Activated CD8-positive, alpha-beta T cell treated with anti-CD3 and anti-CD28 coated beads for 36 hours (primary cell): ENCODE measurements at regions not wholly inside any gene's neighbourhood (a gene's known extent, or its start where the extent isn't known, plus 50 kb on each side); places are given as distances from the start of the nearest gene placed in this dataset.

ENCODE experiments used
- ATAC-seq: fragments of 200-7000 bp; cut with Tn5 transposase; one replicate; pipeline ENCODE4 v1.10.0; 2021; ENCODE audit warnings: mild to moderate bottlenecking, moderate library complexity
- CTCF ChIA-PET: fragments of 350-600 bp; sonication (Branson Sonifier 250); formaldehyde crosslinking; loops from one replicate; lab custom pipeline; 2021; ENCODE audit warnings: antibody characterized with exemption; lab: Charles Lee
- POLR2A ChIA-PET: fragments of 350-600 bp; sonication (Branson Sonifier 250); formaldehyde crosslinking; loops from one replicate; lab custom pipeline; 2021; ENCODE audit warnings: antibody characterized with exemption; lab: Charles Lee
- DNase-seq: peaks from one replicate; pipeline ENCODE4 v3.0.0-alpha.2; 2020
- H3K27ac Mint-ChIP-seq: one replicate; pipeline ENCODE4 v1.8.0; 2021; ENCODE audit warnings: mild to moderate bottlenecking, mixed read lengths
- H3K27me3 Mint-ChIP-seq: one replicate; pipeline ENCODE4 v1.8.0; 2021; ENCODE audit warnings: mixed read lengths
- H3K36me3 Mint-ChIP-seq: one replicate; pipeline ENCODE4 v1.8.0; 2021; ENCODE audit warnings: low read depth, mixed read lengths
- H3K4me1 Mint-ChIP-seq: one replicate; pipeline ENCODE4 v1.8.0; 2021; ENCODE audit warnings: low read depth, mixed read lengths
- H3K4me3 Mint-ChIP-seq: one replicate; pipeline ENCODE4 v1.8.0; 2021; ENCODE audit warnings: mild to moderate bottlenecking, moderate library complexity, mixed read lengths
- H3K9me3 Mint-ChIP-seq: one replicate; pipeline ENCODE4 v1.8.0; 2021; ENCODE audit warnings: mixed read lengths
- intact Hi-C: fragments of 100-400 bp; cut with micrococcal nuclease; formaldehyde crosslinking; loops from one replicate; pipeline ENCODE4 v1.10.0; 2022
- TF ChIP-seq, protein P1 (sequence below): fragments of 200-600 bp; IDR thresholded peaks from one replicate; pipeline ENCODE4 v1.8.0; 2022; ENCODE audit warnings: antibody characterized with exemption, mild to moderate bottlenecking

GRCh38 chr14:58923751-58924405, 264.6 kb upstream of the DAAM1 start:
- H3K36me3 Mint-ChIP-seq = no peaks in the 10 kb centered on the region

GRCh38 chr14:58941629-58942028, 246.8 kb upstream of the DAAM1 start:
- intact Hi-C loops = no loop called here
- Mint-ChIP-seq H3K27ac (no peak overlapping the region), H3K4me3 (no peak overlapping the region), H3K36me3 (no peaks in the 10 kb centered on the region), H3K9me3 (peaks cover 3% of the 10 kb centered on the region), H3K4me1 (no peaks in the 10 kb centered on the region), H3K27me3 (no peaks in the 10 kb centered on the region)
- TF ChIP-seq, protein P1, sequence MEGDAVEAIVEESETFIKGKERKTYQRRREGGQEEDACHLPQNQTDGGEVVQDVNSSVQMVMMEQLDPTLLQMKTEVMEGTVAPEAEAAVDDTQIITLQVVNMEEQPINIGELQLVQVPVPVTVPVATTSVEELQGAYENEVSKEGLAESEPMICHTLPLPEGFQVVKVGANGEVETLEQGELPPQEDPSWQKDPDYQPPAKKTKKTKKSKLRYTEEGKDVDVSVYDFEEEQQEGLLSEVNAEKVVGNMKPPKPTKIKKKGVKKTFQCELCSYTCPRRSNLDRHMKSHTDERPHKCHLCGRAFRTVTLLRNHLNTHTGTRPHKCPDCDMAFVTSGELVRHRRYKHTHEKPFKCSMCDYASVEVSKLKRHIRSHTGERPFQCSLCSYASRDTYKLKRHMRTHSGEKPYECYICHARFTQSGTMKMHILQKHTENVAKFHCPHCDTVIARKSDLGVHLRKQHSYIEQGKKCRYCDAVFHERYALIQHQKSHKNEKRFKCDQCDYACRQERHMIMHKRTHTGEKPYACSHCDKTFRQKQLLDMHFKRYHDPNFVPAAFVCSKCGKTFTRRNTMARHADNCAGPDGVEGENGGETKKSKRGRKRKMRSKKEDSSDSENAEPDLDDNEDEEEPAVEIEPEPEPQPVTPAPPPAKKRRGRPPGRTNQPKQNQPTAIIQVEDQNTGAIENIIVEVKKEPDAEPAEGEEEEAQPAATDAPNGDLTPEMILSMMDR = no peak
- ChIA-PET CTCF (no interaction called here), POLR2A (no interaction called here)
- DNase-seq (no peak), ATAC-seq (no peak)

More at GRCh38 chr14:58923751-58924405, 264.6 kb upstream of the DAAM1 start:
- Mint-ChIP-seq H3K27me3 (peaks cover 8% of the 10 kb centered on the region), H3K27ac (no peak overlapping the region), H3K9me3 (no peaks in the 10 kb centered on the region), H3K4me1 (no peaks in the 10 kb centered on the region), H3K4me3 (no peak overlapping the region)
- POLR2A ChIA-PET = no interaction called here
- DNase-seq (no peak), ATAC-seq (no peak)
- intact Hi-C loops = no loop called here
- TF ChIP-seq, protein P1 = no peak
- CTCF ChIA-PET = no interaction called here

DNA sequence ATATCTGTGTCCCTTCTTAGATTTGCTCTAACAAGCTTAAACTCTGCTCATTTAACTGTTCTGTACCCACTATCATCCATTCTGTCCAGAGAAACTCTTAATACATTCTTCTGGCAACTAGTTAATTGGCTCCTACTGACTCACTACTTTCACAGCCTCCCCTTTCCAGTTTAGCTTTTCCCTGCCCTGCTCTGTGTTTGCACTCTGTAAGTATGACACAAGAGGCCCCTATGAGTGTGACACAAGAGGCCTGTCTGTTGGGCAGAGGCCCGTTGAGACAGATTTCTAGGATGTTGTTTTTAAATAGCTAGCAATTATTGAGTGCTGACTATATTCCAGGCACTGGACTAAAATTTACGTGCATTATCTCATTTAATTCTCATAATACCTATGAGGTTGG, 246.0 kb upstream of the DAAM1 start:
- POLR2A ChIA-PET = no interaction called here
- ATAC-seq = no peak

GRCh38 chr14:58944343-58944967, 244.0 kb upstream of the DAAM1 start:
- no peak overlapping the region for H3K4me3 Mint-ChIP-seq
- ATAC-seq (no peak), DNase-seq (no peak)
- CTCF ChIA-PET = no interaction called here
- TF ChIP-seq, protein P1 = no peak
- POLR2A ChIA-PET = no interaction called here
- no peaks in the 10 kb centered on the region for H3K9me3 Mint-ChIP-seq
- no peak overlapping the region for H3K27ac Mint-ChIP-seq
- H3K4me1 Mint-ChIP-seq = no peaks in the 10 kb centered on the region
- H3K27me3 Mint-ChIP-seq = no peaks in the 10 kb centered on the region
- intact Hi-C loops = no loop called here
- no peaks in the 10 kb centered on the region for H3K36me3 Mint-ChIP-seq

More for the DNA sequence above, 246.0 kb upstream of the DAAM1 start:
- intact Hi-C loops = no loop called here
- TF ChIP-seq, protein P1 = no peak
- H3K4me1 Mint-ChIP-seq = no peaks in the 10 kb centered on the region
- H3K36me3 Mint-ChIP-seq = no peaks in the 10 kb centered on the region
- H3K9me3 Mint-ChIP-seq = no peaks in the 10 kb centered on the region
- H3K4me3 Mint-ChIP-seq = no peak overlapping the region
- CTCF ChIA-PET = interaction anchor here (1.1 kb wide), 1 partner anchor 113 kb away, joined by 3 read pairs; no protein-coding TSS in a partner anchor
- H3K27ac Mint-ChIP-seq = no peak overlapping the region
- no peaks in the 10 kb centered on the region for H3K27me3 Mint-ChIP-seq
- DNase-seq = no peak

GRCh38 chr14:58944968-58945356, 243.5 kb upstream of the DAAM1 start:
- TF ChIP-seq, protein P1 = no peak
- H3K27me3 Mint-ChIP-seq = no peaks in the 10 kb centered on the region
- POLR2A ChIA-PET = no interaction called here
- no peaks in the 10 kb centered on the region for H3K9me3 Mint-ChIP-seq
- ATAC-seq = no peak
- intact Hi-C loops = no loop called here
- H3K27ac Mint-ChIP-seq = no peak overlapping the region
- no peaks in the 10 kb centered on the region for H3K4me1 Mint-ChIP-seq
- H3K36me3 Mint-ChIP-seq = no peaks in the 10 kb centered on the region
- DNase-seq = no peak
- CTCF ChIA-PET = no interaction called here
- H3K4me3 Mint-ChIP-seq = no peak overlapping the region
